Trophoblast cell (in vitro differentiated cells and primary cell): ENCODE measurements at regions not wholly inside any gene's neighbourhood (a gene's known extent, or its start where the extent isn't known, plus 50 kb on each side); places are given as distances from the start of the nearest gene placed in this dataset.

Source experiments
- DNase-seq, 2 donors: peaks; one replicate each; pipeline ENCODE4 v3.0.0-alpha.2; 2016
- H2AFZ ChIP-seq: 2 replicates; pipeline ENCODE4 v1.6.1; 2013; ENCODE audit warnings: low read length, moderate library complexity, mild to moderate bottlenecking; ENCODE audit not compliant: insufficient read depth, poor library complexity
- H2AK5ac ChIP-seq: 2 replicates; pipeline ENCODE4 v1.6.1; 2013; ENCODE audit warnings: mild to moderate bottlenecking, low read length
- H2BK120ac ChIP-seq: 2 replicates; pipeline ENCODE4 v1.6.1; 2013; ENCODE audit warnings: low read length, mild to moderate bottlenecking, moderate library complexity; ENCODE audit not compliant: insufficient read depth, poor library complexity
- H2BK12ac ChIP-seq: 2 replicates; pipeline ENCODE4 v1.6.1; 2013; ENCODE audit warnings: mild to moderate bottlenecking, low read length, moderate library complexity
- H2BK5ac ChIP-seq: 2 replicates; pipeline ENCODE4 v1.6.1; 2013; ENCODE audit warnings: low read length, low read depth, moderate library complexity, mild to moderate bottlenecking; ENCODE audit not compliant: poor library complexity
- H3K14ac ChIP-seq: 2 replicates; pipeline ENCODE4 v1.6.1; 2013; ENCODE audit warnings: mild to moderate bottlenecking, low read length
- H3K18ac ChIP-seq: 2 replicates; pipeline ENCODE4 v1.6.1; 2013; ENCODE audit warnings: mild to moderate bottlenecking, low read length
- H3K23ac ChIP-seq: 2 replicates; pipeline ENCODE4 v1.6.1; 2013; ENCODE audit warnings: low read length
- H3K27ac ChIP-seq: 2 replicates; pipeline ENCODE4 v1.5.1; 2013; ENCODE audit warnings: low read depth, mild to moderate bottlenecking, inconsistent platforms, low read length, moderate library complexity
- H3K27me3 ChIP-seq: 2 replicates; pipeline ENCODE4 v1.6.1; 2013; ENCODE audit warnings: inconsistent platforms, mild to moderate bottlenecking, low read length, moderate library complexity; ENCODE audit not compliant: insufficient read depth
- H3K36me3 ChIP-seq, 2 experiments: 1 replicate in 1 of 2; 2 replicates in 1 of 2; pipeline ENCODE4 v1.6.1; 2013; ENCODE audit warnings: low read length in 2 of 2, mild to moderate bottlenecking in 2 of 2, moderate library complexity in 1 of 2; ENCODE audit not compliant: insufficient read depth in 2 of 2, control insufficient read depth in 1 of 2
- H3K4ac ChIP-seq: 2 replicates; pipeline ENCODE4 v1.6.1; 2013; ENCODE audit warnings: low read depth, mild to moderate bottlenecking, low read length, moderate library complexity
- H3K4me1 ChIP-seq, 2 experiments: 1 replicate in 1 of 2; 2 replicates in 1 of 2; pipeline ENCODE4 v1.6.1; 2013; ENCODE audit warnings: low read length in 2 of 2, mild to moderate bottlenecking in 2 of 2, moderate library complexity in 1 of 2; ENCODE audit not compliant: insufficient read depth in 2 of 2, control insufficient read depth in 1 of 2
- H3K4me2 ChIP-seq: 2 replicates; pipeline ENCODE4 v1.6.1; 2013; ENCODE audit warnings: inconsistent platforms, mild to moderate bottlenecking, low read length, moderate library complexity
- H3K4me3 ChIP-seq: 2 replicates; pipeline ENCODE4 v1.5.1; 2013; ENCODE audit warnings: mild to moderate bottlenecking, low read depth, low read length, inconsistent platforms
- H3K79me1 ChIP-seq: one replicate; pipeline ENCODE4 v1.6.1; 2013; ENCODE audit warnings: low read length
- H3K79me2 ChIP-seq: 2 replicates; pipeline ENCODE4 v1.6.1; 2013; ENCODE audit warnings: low read length, mild to moderate bottlenecking; ENCODE audit not compliant: control insufficient read depth, insufficient read depth, poor library complexity
- H3K9ac ChIP-seq: 2 replicates; pipeline ENCODE4 v1.6.1; 2013; ENCODE audit warnings: mild to moderate bottlenecking, low read length
- H3K9me3 ChIP-seq: 2 replicates; pipeline ENCODE4 v1.6.1; 2013; ENCODE audit warnings: low read depth, mild to moderate bottlenecking, control low read depth, inconsistent platforms, low read length; ENCODE audit not compliant: insufficient read depth
- H4K12ac ChIP-seq: 2 replicates; pipeline ENCODE4 v1.6.1; 2013; ENCODE audit warnings: low read depth, mild to moderate bottlenecking, low read length, moderate library complexity
- H4K8ac ChIP-seq: 2 replicates; pipeline ENCODE4 v1.6.1; 2013; ENCODE audit warnings: low read depth, mild to moderate bottlenecking, low read length, moderate library complexity
- H4K91ac ChIP-seq: one replicate; pipeline ENCODE4 v1.6.1; 2013; ENCODE audit warnings: low read depth, mild to moderate bottlenecking, low read length, moderate library complexity
- WGBS: extraction: QIAGEN DNeasy Blood & Tissue Kit; methylation state at CpG from one replicate; pipeline ENCODE4 v1.1.7; 2013; ENCODE audit warnings: missing lambda C conversion rate; ENCODE audit not compliant: insufficient read length, insufficient coverage; ENCODE audit errors: extremely low coverage; 5-methylcytosine and 5-hydroxymethylcytosine counted together

GRCh38 chrX:13164611-13165010, 120.2 kb upstream of the FAM9C start:
- no peak overlapping the region for H3K18ac ChIP-seq
- no peak overlapping the region for H3K4me3 ChIP-seq
- H3K36me3 ChIP-seq: no peaks in the 10 kb centered on the region
- H3K9ac ChIP-seq: no peak overlapping the region
- H2AFZ ChIP-seq: no peak overlapping the region
- no peak overlapping the region for H4K12ac ChIP-seq
- H3K14ac ChIP-seq: no peak overlapping the region
- no peaks in the 10 kb centered on the region for H3K27me3 ChIP-seq
- H2BK12ac ChIP-seq: no peak overlapping the region
- H2BK5ac ChIP-seq: no peak overlapping the region
- no peaks in the 10 kb centered on the region for H3K9me3 ChIP-seq
- no peak overlapping the region for H3K23ac ChIP-seq
- H3K79me1 ChIP-seq: no peaks in the 10 kb centered on the region
- no peak overlapping the region for H3K4me2 ChIP-seq
- H4K8ac ChIP-seq: no peak overlapping the region
- H2BK120ac ChIP-seq: no peak overlapping the region
- H3K79me2 ChIP-seq: no peaks in the 10 kb centered on the region
- H2AK5ac ChIP-seq: no peak overlapping the region
- DNase-seq: no peak
- H4K91ac ChIP-seq: no peak overlapping the region
- no peak overlapping the region for H3K4ac ChIP-seq
- H3K4me1 ChIP-seq: peaks cover 0 to 4% of the 10 kb centered on the region in 2 experiments
- H3K27ac ChIP-seq: no peak overlapping the region
- WGBS: no CpG with 5 or more reads among the region's 7 CpGs

DNA sequence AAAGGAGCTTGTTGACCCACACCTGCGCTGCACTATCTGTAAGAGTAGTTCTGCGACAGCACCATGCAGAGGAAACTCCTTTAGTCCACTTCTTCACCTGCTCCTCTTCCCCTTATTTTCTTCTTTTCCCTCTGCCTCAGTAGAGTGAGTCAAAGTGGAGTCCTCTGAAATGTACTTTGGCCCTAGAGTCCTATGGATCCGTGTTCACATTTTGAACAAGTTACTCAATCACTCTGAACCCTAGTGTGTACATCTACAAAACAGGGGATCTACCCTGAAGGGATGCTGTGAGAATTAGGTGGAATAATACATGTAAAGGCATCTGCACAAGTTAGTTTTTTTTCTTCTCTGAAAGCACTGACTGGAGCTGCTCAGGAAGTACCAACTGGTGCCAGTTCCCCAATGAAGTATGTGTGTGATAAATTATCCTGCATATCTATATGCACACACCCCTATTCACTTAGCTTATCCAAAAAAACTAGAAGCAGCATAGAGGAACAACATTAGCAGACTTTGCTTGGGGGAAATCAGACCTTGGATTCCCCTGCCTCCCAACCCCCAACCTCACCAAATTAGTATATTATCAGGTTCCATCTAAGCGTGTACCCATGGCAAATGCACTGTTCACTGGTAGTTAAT, 118.5 kb upstream of the FAM9C start:
- no CpG with 5 or more reads among the region's 4 CpGs for WGBS
- no peak for DNase-seq

GRCh38 chrX:13159886-13160285, 115.5 kb upstream of the FAM9C start:
- Histone ChIP-seq H2BK12ac (no peak overlapping the region), H3K14ac (no peak overlapping the region)

More for the DNA sequence above, 118.5 kb upstream of the FAM9C start:
- H2BK12ac ChIP-seq: no peak overlapping the region
- H3K79me2 ChIP-seq: no peaks in the 10 kb centered on the region
- H2BK5ac ChIP-seq: no peak overlapping the region
- no peak overlapping the region for H2AFZ ChIP-seq
- no peak overlapping the region for H3K18ac ChIP-seq
- H4K8ac ChIP-seq: no peak overlapping the region
- no peak overlapping the region for H4K12ac ChIP-seq
- H3K23ac ChIP-seq: no peak overlapping the region
- no peak overlapping the region for H3K4ac ChIP-seq
- H3K36me3 ChIP-seq: no peaks in the 10 kb centered on the region
- no peak overlapping the region for H3K9ac ChIP-seq
- no peak overlapping the region for H4K91ac ChIP-seq
- H3K4me2 ChIP-seq: no peak overlapping the region
- peaks cover 0 to 4% of the 10 kb centered on the region in 2 experiments for H3K4me1 ChIP-seq
- H3K9me3 ChIP-seq: no peaks in the 10 kb centered on the region
- no peak overlapping the region for H3K27ac ChIP-seq
- no peak overlapping the region for H3K14ac ChIP-seq
- H2BK120ac ChIP-seq: no peak overlapping the region
- no peak overlapping the region for H3K4me3 ChIP-seq
- no peak overlapping the region for H2AK5ac ChIP-seq
- H3K27me3 ChIP-seq: no peaks in the 10 kb centered on the region
- H3K79me1 ChIP-seq: no peaks in the 10 kb centered on the region

GRCh38 chrX:13158911-13159310, 114.5 kb upstream of the FAM9C start:
- Histone ChIP-seq H4K8ac (no peak overlapping the region), H2AFZ (no peak overlapping the region), H3K9ac (no peak overlapping the region), H3K18ac (no peak overlapping the region), H3K79me1 (no peaks in the 10 kb centered on the region), H3K4me1 (no peaks in the 10 kb centered on the region), H2BK120ac (no peak overlapping the region), H3K27me3 (no peaks in the 10 kb centered on the region), H3K36me3 (no peaks in the 10 kb centered on the region), H2BK12ac (no peak overlapping the region), H3K23ac (no peak overlapping the region), H2AK5ac (no peak overlapping the region), H2BK5ac (no peak overlapping the region), H4K91ac (no peak overlapping the region), H3K79me2 (no peaks in the 10 kb centered on the region), H3K14ac (no peak overlapping the region), H3K27ac (no peak overlapping the region), H3K9me3 (no peaks in the 10 kb centered on the region), H3K4me3 (no peak overlapping the region), H3K4me2 (no peak overlapping the region), H4K12ac (no peak overlapping the region), H3K4ac (no peak overlapping the region)
- DNase-seq: no peak

More at GRCh38 chrX:13159886-13160285, 115.5 kb upstream of the FAM9C start:
- Histone ChIP-seq H2AK5ac (no peak overlapping the region), H4K12ac (no peak overlapping the region), H3K79me1 (no peaks in the 10 kb centered on the region), H2BK5ac (no peak overlapping the region), H3K4me3 (no peak overlapping the region), H3K9me3 (no peaks in the 10 kb centered on the region), H3K36me3 (no peaks in the 10 kb centered on the region), H3K4me1 (no peaks in the 10 kb centered on the region), H3K4me2 (no peak overlapping the region), H3K4ac (no peak overlapping the region), H3K9ac (no peak overlapping the region), H2AFZ (no peak overlapping the region), H4K91ac (no peak overlapping the region), H3K23ac (no peak overlapping the region), H3K18ac (no peak overlapping the region), H3K27me3 (no peaks in the 10 kb centered on the region), H3K27ac (no peak overlapping the region), H3K79me2 (no peaks in the 10 kb centered on the region), H4K8ac (no peak overlapping the region), H2BK120ac (no peak overlapping the region)
- DNase-seq: no peak
